NB4 (cell line): ENCODE measurements at regions not wholly inside any gene's neighbourhood (a gene's known extent, or its start where the extent isn't known, plus 50 kb on each side); places are given as distances from the start of the nearest gene placed in this dataset.

Source experiments
- MYC ChIP-seq: IDR thresholded peaks from 2 replicates; pipeline ENCODE4 v1.6.1; 2011; ENCODE audit warnings: low read depth, low read length
- TF ChIP-seq, protein P1 (sequence below): IDR thresholded peaks from one replicate; pipeline ENCODE4 v1.5.1; 2012; ENCODE audit warnings: low read depth, low read length

DNA sequence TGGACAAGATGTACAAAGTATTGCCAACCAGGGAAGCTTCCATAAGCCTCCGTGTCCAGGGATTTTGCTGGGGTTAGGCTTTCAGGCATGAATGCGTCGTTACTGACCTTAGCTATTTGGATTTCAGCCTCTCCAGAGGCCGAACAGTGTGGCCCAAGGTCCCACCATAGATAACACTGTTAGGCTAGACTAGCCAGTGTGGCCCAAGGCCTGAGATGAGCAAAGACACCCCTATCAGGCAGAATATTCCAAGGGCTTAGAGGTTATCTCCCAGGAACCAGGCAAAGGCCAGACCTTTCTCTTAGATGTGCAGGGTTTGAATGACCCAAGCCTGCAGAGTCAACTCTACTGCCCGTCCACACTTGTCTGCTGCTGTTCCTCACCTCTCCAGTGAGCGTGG is 131.7 kb upstream of the NDUFV2 start:
- TF ChIP-seq, protein P1, sequence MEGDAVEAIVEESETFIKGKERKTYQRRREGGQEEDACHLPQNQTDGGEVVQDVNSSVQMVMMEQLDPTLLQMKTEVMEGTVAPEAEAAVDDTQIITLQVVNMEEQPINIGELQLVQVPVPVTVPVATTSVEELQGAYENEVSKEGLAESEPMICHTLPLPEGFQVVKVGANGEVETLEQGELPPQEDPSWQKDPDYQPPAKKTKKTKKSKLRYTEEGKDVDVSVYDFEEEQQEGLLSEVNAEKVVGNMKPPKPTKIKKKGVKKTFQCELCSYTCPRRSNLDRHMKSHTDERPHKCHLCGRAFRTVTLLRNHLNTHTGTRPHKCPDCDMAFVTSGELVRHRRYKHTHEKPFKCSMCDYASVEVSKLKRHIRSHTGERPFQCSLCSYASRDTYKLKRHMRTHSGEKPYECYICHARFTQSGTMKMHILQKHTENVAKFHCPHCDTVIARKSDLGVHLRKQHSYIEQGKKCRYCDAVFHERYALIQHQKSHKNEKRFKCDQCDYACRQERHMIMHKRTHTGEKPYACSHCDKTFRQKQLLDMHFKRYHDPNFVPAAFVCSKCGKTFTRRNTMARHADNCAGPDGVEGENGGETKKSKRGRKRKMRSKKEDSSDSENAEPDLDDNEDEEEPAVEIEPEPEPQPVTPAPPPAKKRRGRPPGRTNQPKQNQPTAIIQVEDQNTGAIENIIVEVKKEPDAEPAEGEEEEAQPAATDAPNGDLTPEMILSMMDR = no peak
- no peak for TF ChIP-seq MYC
